Ovary (tissue), 3 donors: ENCODE measurements at regions not wholly inside any gene's neighbourhood (a gene's known extent, or its start where the extent isn't known, plus 50 kb on each side); places are given as distances from the start of the nearest gene placed in this dataset.

ENCODE experiments used
- CTCF ChIP-seq, 3 donors: fragments of 450-650 bp in 2 of 3; fragments of 200-600 bp in 1 of 3; IDR thresholded peaks; one replicate each; pipeline versions ENCODE4 v1.5.1 to v1.8.0; 2016 to 2022; ENCODE audit warnings: antibody characterized with exemption in 3 of 3, mild to moderate bottlenecking in 1 of 3
- EP300 ChIP-seq: sonication (generic); formaldehyde crosslinking; IDR thresholded peaks from one replicate; pipeline ENCODE4 v1.6.1; 2017; ENCODE audit warnings: antibody characterized with exemption
- donor health status: DM: no; HTN: no; CAD: no.

- TF ChIP-seq CTCF (IDR thresholded peaks at IDR 0.05) = no peak
- no peak for TF ChIP-seq EP300
These were observed 489.0 kb downstream of the NTRK3 start for GRCh38 chr15:87767516-87767915.
